T-helper 1 cell treated with Interleukin-12 subunit alpha and Interleukin-12 subunit beta and Interleukin-4 antibody, amounts not matched to agents 30 μg/mL and 1 μg/mL, for 36 hours (primary cell): ENCODE measurements at regions not wholly inside any gene's neighbourhood (a gene's known extent, or its start where the extent isn't known, plus 50 kb on each side); places are given as distances from the start of the nearest gene placed in this dataset.

Experiments used
- H3K27ac Mint-ChIP-seq: one replicate; pipeline ENCODE4 v1.8.0; 2021; ENCODE audit warnings: mild to moderate bottlenecking, mixed read lengths
- H3K27me3 Mint-ChIP-seq: one replicate; pipeline ENCODE4 v1.8.0; 2021; ENCODE audit warnings: low read depth, mixed read lengths
- H3K36me3 Mint-ChIP-seq: one replicate; pipeline ENCODE4 v1.8.0; 2021; ENCODE audit warnings: low read depth, mixed read lengths
- H3K4me1 Mint-ChIP-seq: one replicate; pipeline ENCODE4 v1.8.0; 2021; ENCODE audit warnings: low read depth, mixed read lengths
- H3K4me3 Mint-ChIP-seq: one replicate; pipeline ENCODE4 v1.8.0; 2021; ENCODE audit warnings: mild to moderate bottlenecking, moderate library complexity, mixed read lengths
- H3K9me3 Mint-ChIP-seq: one replicate; pipeline ENCODE4 v1.8.0; 2021; ENCODE audit warnings: mixed read lengths

DNA sequence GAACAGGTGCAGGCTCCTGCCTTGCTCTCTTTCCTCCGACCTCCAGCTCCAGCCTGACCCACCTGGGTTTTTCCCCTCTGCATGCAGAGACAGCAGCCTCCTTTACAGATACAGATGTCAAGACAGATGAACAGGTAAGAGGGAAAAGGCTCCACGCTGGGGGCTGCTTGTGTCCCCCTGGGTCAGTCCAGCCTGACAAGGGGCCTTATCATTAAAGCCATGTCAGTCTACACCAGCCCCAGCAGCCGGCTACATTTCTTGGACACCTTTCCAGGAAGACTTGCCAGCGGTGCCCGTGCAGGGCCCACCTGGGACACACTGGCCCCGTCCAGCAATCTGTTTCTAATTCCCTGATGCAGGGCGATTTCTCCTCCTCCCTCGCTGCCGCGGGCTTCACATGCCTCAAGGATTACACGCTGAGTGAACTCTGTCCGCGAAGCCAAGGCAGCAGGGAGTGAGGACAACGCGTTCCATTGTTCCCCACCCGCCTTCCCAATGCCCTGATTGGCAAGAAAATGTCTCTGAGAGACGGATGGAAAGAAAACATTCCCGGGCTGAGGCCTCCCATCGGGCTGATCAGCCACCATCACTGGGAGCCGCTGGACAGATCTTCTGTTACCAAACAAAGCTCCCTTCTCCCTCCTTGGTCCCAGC, 184.7 kb downstream of the C16orf95 start:
- H3K36me3 Mint-ChIP-seq, result no peaks in the 10 kb centered on the region
- no peaks in the 10 kb centered on the region for H3K9me3 Mint-ChIP-seq
- H3K4me1 Mint-ChIP-seq, result no peaks in the 10 kb centered on the region
- no peak overlapping the region for H3K27ac Mint-ChIP-seq
- H3K4me3 Mint-ChIP-seq, result no peak overlapping the region
- H3K27me3 Mint-ChIP-seq, result no peaks in the 10 kb centered on the region

DNA sequence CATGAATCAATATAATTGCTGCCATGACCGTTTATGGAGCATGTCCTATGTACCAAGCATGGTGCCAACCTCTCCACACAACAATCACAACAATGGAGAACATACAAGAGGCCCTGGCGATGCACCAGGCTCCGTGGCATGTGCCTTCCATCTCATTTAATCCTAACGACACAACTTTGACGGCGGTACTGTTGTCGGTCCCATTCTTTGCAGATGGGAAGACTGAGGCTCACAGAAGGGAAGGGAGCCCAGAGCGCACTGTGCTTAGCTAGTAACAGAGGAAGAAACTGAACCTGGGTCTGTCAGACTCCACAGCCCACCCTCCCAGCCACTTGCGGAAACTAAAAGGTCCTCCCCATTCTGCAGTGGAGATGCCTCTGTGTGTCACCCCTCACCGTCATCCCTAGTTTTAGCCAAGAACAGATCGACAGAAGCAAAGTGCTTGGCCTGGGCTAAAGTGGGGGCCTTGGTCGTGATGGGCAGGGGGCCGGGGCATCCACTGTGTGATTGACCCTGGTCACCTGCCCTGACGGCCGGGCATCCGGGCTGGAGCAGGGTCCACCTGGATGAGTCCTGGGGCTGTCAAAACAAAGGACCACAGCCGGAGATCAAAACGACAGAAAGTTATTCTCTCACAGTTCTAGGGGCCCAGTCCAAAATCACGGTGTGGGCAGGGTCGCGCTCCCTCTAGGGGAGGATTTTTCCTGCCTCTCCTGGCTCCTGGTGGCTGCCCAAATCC, 183.9 kb downstream of the C16orf95 start:
- Mint-ChIP-seq H3K27me3 (no peaks in the 10 kb centered on the region), H3K4me1 (no peaks in the 10 kb centered on the region), H3K9me3 (no peaks in the 10 kb centered on the region), H3K36me3 (no peaks in the 10 kb centered on the region), H3K27ac (no peak overlapping the region), H3K4me3 (no peak overlapping the region)

DNA sequence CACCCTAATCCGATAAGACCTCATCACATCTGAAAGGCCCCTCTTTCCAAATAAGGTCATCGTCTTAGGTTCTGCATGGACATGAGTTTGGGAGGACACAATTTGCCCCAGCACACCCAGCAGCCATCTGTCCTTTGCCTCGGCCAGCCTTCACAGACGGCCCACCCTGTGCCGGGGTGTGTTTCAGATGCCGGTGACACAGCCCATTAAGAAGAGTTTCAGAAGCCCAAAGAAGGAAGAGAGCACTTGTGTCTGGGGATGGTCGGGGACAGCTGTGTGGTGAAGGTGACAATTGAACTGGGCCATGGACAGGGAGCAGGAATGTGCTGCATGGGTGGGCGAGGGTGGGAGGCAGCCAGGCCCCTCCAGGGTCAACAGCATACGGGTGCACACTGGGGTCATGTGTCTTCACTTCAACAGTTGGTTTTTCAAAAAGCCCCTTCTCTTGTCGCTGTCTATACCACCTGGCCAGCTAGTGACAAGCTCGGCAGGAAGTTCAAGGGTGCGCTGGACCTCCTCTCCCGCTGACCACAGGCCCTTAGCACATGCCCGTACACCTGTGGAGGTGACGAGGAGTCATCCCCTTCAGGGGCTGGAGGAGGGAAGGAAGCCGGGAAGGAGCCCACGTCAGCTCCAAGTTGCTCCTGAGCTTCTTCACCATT, 183.1 kb downstream of the C16orf95 start:
- Mint-ChIP-seq H3K4me1 (no peaks in the 10 kb centered on the region), H3K9me3 (no peaks in the 10 kb centered on the region), H3K27me3 (no peaks in the 10 kb centered on the region), H3K27ac (no peak overlapping the region), H3K36me3 (no peaks in the 10 kb centered on the region), H3K4me3 (no peak overlapping the region)

DNA sequence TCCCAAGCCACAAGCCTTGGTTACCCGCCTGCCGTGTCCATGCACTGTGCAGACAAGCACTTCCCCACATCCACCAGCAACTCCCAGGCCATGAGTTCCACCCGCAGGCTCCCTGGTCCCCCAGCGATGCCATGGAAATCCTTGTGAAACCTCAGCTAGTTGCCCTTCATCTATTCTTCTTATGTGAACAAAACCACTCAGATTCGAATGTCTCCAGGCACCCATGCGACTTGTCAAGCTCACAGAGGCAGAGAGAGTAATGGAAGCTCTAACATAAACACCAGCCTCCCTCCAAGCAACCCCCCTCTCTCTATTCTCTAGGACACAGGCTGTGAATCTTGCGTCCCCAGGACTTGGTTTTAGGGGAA, 182.6 kb downstream of the C16orf95 start:
- no peaks in the 10 kb centered on the region for H3K4me1 Mint-ChIP-seq
- H3K9me3 Mint-ChIP-seq, result no peaks in the 10 kb centered on the region
- H3K36me3 Mint-ChIP-seq, result no peaks in the 10 kb centered on the region
- H3K27me3 Mint-ChIP-seq, result no peaks in the 10 kb centered on the region
- no peak overlapping the region for H3K27ac Mint-ChIP-seq
- no peak overlapping the region for H3K4me3 Mint-ChIP-seq

DNA sequence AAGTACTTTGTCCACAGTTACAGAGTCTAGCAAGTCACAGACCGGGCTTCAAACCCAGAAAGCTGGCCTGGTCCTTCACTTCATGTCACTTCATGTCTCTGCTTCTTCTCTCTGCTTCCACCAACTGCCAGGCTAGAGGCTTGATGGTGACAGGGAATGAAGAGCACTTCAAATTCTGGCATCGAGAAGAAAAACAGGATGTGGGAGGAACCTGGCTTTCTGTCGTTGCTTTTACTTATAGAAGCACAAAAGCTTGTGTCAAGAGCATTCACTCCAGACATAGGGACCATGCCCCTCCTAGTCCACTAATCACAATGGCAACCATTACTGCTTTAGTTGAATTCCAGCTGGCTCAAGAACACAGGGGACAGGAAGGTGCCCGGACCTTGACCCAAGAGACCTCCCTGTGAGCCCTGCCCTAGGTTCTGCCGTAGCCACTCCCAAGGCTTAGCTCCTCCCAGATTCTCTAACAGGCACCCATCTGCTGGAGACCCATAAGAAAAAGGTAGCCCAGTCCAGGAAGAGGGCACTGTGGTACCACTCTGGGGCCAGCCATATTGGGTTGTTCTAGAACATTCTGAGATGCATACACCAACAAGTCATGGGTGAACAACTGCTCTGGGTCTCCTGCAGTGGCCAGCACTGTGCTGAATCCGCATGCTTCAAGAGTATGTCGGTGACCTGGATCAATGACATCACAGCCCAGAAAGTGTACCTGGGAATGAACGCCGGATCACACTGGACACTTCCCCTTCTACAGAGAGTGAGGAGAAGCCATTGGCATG, 181.8 kb downstream of the C16orf95 start:
- H3K36me3 Mint-ChIP-seq, result no peaks in the 10 kb centered on the region
- H3K27me3 Mint-ChIP-seq, result no peaks in the 10 kb centered on the region
- H3K4me3 Mint-ChIP-seq, result no peak overlapping the region
- H3K4me1 Mint-ChIP-seq, result no peaks in the 10 kb centered on the region
- H3K27ac Mint-ChIP-seq, result no peak overlapping the region
- H3K9me3 Mint-ChIP-seq, result no peaks in the 10 kb centered on the region

DNA sequence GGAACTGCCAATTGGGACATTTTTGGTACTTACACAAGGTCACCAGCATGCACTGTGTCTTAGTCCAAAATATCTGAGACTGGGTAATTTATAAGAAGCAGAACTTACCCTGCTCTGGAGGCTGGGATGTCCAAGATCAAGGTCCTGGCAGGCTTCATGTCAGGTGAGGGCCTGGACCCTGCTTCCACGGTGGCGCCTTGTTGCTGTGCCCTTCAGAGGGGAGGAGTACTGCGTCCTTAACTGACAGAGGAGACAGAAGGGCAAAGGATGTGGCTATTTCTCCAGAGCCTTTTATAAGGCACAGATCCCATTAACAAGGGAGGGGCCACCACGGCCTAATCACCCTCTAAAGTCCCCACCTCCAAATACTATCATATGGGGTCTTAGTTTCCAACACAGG, 178.9 kb downstream of the C16orf95 start:
- Mint-ChIP-seq H3K27me3 (peaks cover 6% of the 10 kb centered on the region), H3K36me3 (no peaks in the 10 kb centered on the region), H3K27ac (no peak overlapping the region), H3K9me3 (no peaks in the 10 kb centered on the region), H3K4me1 (no peaks in the 10 kb centered on the region), H3K4me3 (no peak overlapping the region)

DNA sequence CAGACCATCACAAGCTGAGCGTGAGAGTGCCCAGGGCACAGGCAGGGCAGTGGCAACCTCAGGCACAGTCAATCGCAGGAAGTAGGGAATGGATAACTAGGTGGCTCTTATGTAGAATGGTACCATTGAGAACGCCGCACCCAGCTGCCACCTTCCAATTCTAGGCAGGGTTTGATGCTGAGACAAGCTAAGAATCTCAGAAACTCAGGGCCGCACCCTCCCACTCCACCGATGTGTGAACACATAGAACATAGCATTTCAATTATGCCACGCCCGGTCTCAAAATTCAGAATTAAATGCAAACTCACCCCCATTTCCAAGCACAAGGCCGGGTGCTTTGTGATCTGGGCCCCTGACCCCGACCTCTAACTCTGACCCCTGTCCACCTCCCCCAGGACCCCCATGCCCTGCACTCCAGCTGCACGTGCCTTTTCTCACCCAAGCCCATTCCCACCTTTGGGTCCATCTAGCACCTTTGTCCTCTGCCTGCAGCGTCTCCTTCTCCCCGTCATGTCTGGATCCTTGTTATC, 178.4 kb downstream of the C16orf95 start:
- H3K36me3 Mint-ChIP-seq, result no peaks in the 10 kb centered on the region
- H3K27ac Mint-ChIP-seq, result no peak overlapping the region
- no peaks in the 10 kb centered on the region for H3K9me3 Mint-ChIP-seq
- H3K4me1 Mint-ChIP-seq, result no peaks in the 10 kb centered on the region
- H3K4me3 Mint-ChIP-seq, result no peak overlapping the region
- H3K27me3 Mint-ChIP-seq, result peaks cover 6% of the 10 kb centered on the region

DNA sequence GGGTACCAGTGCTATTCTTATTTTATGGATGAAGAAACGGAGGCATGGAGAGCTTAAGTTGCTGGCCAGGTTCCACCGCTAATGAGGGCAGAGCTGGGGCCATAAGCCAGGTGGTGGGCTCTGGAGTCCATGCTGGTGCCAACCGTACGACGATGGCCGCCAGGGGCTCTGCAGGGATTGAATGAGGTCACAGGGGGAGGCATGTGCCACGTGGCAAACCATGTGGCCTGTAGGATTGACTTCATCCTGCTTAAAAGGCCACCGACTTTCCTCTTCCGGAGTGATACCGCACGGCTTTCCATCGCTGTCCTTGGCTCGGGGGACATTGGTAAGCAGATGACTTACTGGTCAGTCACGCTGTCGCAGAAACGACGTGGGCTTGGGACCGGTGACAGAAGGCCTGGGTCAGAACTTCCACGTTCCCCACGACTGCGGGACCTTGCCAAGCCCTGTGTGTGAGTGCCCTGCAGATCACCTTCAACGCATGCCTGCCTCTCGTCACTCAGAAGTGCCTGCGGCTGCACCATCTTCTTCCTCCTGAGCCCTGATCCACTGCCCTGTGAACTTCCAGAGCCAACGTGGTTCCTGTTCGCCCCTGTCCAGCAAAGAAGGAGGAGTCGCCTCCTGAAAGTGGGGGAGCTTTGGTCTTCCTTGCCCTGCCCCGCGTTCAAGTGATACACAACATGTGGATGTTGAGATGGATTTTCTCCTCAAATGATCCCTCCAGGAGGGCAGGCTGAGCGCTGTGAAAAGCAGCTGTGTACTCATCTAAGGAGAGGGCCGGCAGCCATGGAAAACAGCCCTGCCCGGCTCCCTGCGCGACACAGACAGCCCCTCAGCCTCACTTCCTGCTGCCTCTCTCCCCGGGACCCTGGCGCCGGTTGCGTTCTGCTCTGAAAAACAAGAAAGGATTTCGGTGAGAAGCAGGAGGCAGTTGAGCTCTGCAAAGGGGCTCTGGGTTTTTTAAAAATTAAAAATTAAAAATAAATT, 176.7 kb downstream of the C16orf95 start:
- no peaks in the 10 kb centered on the region for H3K4me1 Mint-ChIP-seq
- no peak overlapping the region for H3K27ac Mint-ChIP-seq
- H3K4me3 Mint-ChIP-seq, result no peak overlapping the region
- H3K36me3 Mint-ChIP-seq, result no peaks in the 10 kb centered on the region
- H3K27me3 Mint-ChIP-seq, result peaks cover 6% of the 10 kb centered on the region
- peaks cover 8% of the 10 kb centered on the region for H3K9me3 Mint-ChIP-seq

DNA sequence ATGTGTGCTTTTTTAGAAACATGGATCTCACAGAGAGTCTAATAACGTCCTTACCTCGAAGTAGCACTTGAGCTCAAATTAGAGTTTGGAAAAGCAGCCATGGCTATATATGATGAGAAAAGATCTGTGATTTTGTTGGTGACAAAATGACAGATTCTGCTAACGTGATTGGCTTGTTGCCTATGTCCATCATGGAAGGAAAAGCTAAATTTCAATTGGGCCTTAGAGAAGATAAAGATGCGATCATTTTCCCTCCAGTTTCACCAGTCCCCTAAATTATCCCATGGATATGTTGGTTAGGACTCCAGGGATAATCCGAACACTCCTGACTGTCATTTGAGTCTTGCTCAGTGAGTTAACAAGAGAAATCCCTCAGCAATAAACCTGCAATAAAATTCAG, 175.8 kb downstream of the C16orf95 start:
- H3K36me3 Mint-ChIP-seq, result no peaks in the 10 kb centered on the region
- peaks cover 8% of the 10 kb centered on the region for H3K9me3 Mint-ChIP-seq
- no peak overlapping the region for H3K27ac Mint-ChIP-seq
- peaks cover 6% of the 10 kb centered on the region for H3K27me3 Mint-ChIP-seq
- no peak overlapping the region for H3K4me3 Mint-ChIP-seq
- H3K4me1 Mint-ChIP-seq, result no peaks in the 10 kb centered on the region

DNA sequence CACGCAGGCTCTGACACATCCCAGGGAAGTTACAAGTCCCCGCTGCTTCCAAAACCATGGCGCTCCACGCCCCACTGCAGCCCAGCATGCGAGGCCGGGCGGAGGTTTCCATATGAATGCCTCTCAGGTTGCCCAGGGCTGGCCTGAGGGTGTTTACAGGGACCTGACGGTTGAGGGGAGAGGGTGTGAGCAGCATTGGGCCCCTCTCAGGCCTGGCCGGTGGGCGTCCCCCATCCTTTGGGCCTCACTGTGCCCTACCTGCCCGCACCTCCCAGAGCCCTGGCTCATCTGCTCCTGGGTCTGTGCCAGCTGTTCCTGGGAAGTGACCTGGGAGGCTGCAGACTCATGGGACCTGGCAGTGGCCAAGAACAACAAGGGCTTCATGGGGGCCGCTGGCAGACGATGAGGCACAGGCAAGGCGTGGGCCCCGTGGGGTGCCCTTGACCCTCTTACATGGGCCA, 173.5 kb downstream of the C16orf95 start:
- peaks cover 25% of the 10 kb centered on the region for H3K9me3 Mint-ChIP-seq
- no peak overlapping the region for H3K4me3 Mint-ChIP-seq
- no peaks in the 10 kb centered on the region for H3K36me3 Mint-ChIP-seq
- H3K27ac Mint-ChIP-seq, result no peak overlapping the region
- H3K27me3 Mint-ChIP-seq, result peaks cover 6% of the 10 kb centered on the region
- H3K4me1 Mint-ChIP-seq, result no peaks in the 10 kb centered on the region

DNA sequence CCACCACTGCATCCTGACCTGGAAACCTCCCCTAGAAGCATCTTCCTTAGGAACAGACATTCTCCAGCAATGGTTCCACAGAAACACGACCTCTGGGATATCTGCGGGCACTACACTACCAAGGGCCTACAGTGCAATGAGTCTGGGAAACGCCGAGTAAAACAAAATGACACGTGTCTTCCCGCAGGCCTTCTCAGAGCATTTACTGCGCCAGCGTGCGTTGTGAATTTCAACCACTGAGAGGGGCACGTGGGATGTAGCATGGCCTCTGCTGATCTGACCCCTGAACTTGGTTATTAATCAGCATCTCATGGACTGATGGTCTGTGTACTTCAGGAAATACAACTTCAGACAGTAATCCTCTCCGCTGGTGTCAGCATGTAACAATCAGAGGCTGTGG, 173.0 kb downstream of the C16orf95 start:
- no peaks in the 10 kb centered on the region for H3K4me1 Mint-ChIP-seq
- no peak overlapping the region for H3K27ac Mint-ChIP-seq
- peaks cover 6% of the 10 kb centered on the region for H3K27me3 Mint-ChIP-seq
- peaks cover 30% of the 10 kb centered on the region for H3K9me3 Mint-ChIP-seq
- no peaks in the 10 kb centered on the region for H3K36me3 Mint-ChIP-seq
- no peak overlapping the region for H3K4me3 Mint-ChIP-seq

DNA sequence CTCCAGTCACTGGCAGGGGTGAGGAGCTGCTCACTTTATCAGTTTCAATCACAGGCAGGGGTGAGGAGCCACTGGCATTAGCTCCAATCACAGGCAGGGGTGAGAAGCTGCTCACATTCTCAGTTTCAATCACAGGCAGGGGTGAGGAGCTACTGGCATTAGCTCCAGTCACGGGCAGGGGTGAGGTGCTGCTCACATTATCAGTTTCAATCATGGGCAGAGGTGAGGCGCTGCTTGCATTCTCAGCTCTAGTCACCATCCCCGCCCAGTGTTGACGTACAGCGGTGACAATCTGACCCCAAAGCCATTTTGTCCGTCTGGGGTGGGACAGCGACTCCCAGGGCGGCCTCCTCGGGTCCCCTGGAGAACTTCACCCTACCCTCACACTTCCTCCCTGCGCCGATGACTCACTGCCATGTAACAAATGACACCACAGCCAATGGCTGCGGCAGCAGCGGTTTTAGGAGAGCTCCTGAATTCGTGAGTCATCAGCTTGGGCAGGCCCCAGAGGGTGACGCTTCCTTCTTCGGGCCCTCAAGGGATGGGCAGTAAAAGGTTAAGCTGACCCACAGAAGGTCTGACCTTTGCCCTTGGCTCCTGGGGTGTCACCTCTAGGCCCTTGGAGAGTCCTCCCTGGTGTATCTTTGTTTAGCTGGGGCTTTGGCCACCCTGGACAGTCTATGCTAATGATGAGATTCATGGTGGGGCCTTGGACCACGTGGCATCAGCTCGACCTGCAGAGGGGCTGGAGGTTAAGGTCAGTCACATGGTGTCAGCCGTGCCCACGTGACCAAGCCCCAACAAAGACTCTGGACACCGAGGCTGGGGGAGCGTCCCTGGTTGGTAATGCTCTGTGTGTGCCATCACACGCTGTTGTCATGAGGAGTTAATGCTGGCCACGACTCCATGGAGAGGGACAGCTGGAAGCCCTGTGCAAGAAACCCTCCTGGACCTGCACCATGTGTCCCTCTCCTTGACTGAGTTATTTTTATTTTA, 171.7 kb downstream of the C16orf95 start:
- H3K27me3 Mint-ChIP-seq, result peaks cover 6% of the 10 kb centered on the region
- H3K27ac Mint-ChIP-seq, result no peak overlapping the region
- peaks cover 35% of the 10 kb centered on the region for H3K9me3 Mint-ChIP-seq
- no peaks in the 10 kb centered on the region for H3K4me1 Mint-ChIP-seq
- no peaks in the 10 kb centered on the region for H3K36me3 Mint-ChIP-seq
- no peak overlapping the region for H3K4me3 Mint-ChIP-seq
